ENCODE measurements at regions not wholly inside any gene's neighbourhood (a gene's known extent, or its start where the extent isn't known, plus 50 kb on each side); places are given as distances from the start of the nearest gene placed in this dataset.

DNA sequence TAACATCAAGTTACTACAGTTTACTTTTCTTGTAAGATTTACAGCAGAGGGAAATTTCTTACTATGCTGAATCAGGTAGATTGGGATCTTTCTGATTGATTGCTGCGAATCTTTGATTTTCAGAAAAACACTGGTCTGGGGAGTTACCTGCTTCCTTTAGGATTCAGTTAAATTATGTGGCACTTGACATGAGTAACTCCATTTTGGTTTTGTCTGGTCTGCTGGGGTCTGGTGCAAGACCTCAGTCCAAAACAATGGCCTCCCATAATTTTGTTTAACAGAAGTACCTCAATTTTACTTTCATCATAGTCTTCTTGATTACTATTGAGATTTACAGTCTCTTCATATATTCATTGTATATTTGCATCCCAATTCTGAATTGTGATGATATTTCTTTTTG is 775.5 kb downstream of the TRIB2 start:
- ATAC-seq, result no peak
- Histone ChIP-seq H3K27me3 (ENCODE audit: control insufficient read depth, insufficient read depth, low read length) (no peaks in the 10 kb centered on the region), H3K4me1 (ENCODE audit: control insufficient read depth, insufficient read depth, low read length) (no peaks in the 10 kb centered on the region), H3K9me3 (ENCODE audit: control insufficient read depth, insufficient read depth, low read depth, low read length) (no peaks in the 10 kb centered on the region), H3K27ac (ENCODE audit: low read length) (no peak overlapping the region), H3K36me3 (ENCODE audit: control insufficient read depth, insufficient read depth, low read length) (no peaks in the 10 kb centered on the region), H3K4me3 (ENCODE audit: low read depth in 2 of 2, low read length in 2 of 2) (no peak overlapping the region)
- intact Hi-C loops (cut with micrococcal nuclease; ENCODE audit: unreplicated experiment) (no loop called here), in situ Hi-C loops (cut with HindIII; ENCODE audit: low pct_unique_long_range_greater_than_20kb, low sequenced_read_pairs) (no loop called here)
- ChIA-PET POLR2A (no interaction called here), CTCF (no interaction called here)
- BruUV-seq (replicated peaks), result no TSS peak
- no peak for TF ChIP-seq POLR2AphosphoS5 (IDR thresholded peaks at IDR 0.05; ENCODE audit: low read depth, low read length)
- no peak for DNase-seq (ENCODE audit: low read depth, low spot score)

DNA sequence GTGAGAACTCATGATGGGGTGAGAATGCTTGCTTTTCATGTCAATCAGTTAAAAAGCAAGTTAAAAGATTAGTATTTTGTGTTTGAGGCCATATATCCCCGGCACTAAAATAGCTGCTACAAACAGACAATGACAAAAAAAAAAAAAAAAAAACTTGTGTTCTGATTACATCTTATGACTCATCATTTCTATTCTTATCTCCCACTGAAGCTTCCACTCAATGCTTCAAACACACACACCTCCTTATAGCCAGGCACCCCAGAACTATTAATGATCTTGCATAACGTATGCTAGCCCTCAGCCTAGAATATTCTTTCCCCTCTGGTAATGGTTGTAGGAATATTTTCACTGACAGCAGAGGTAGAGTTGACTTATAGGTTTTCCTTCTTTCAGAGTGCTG is 778.3 kb downstream of the TRIB2 start:
- DNase-seq (ENCODE audit: low read depth, low spot score) (no peak), ATAC-seq (no peak)
- Histone ChIP-seq H3K9me3 (ENCODE audit: control insufficient read depth, insufficient read depth, low read depth, low read length) (no peaks in the 10 kb centered on the region), H3K27me3 (ENCODE audit: control insufficient read depth, insufficient read depth, low read length) (no peaks in the 10 kb centered on the region), H3K36me3 (ENCODE audit: control insufficient read depth, insufficient read depth, low read length) (no peaks in the 10 kb centered on the region), H3K27ac (ENCODE audit: low read length) (no peak overlapping the region), H3K4me1 (ENCODE audit: control insufficient read depth, insufficient read depth, low read length) (no peaks in the 10 kb centered on the region), H3K4me3 (ENCODE audit: low read depth in 2 of 2, low read length in 2 of 2) (no peak overlapping the region)
- ChIA-PET POLR2A (no interaction called here), CTCF (no interaction called here)
- in situ Hi-C loops (cut with HindIII; ENCODE audit: low pct_unique_long_range_greater_than_20kb, low sequenced_read_pairs), result no loop called here
- intact Hi-C loops (cut with micrococcal nuclease; ENCODE audit: unreplicated experiment), result no loop called here
- TF ChIP-seq POLR2AphosphoS5 (IDR thresholded peaks at IDR 0.05; ENCODE audit: low read depth, low read length) (no peak), SIN3A (IDR thresholded peaks at IDR 0.05; ENCODE audit: borderline replicate concordance, insufficient read depth, low read depth, low read length) (no peak), TCF7L2 (IDR thresholded peaks at IDR 0.05; ENCODE audit: low read depth, low read length) (no peak)
- TF ChIP-seq, protein P1, sequence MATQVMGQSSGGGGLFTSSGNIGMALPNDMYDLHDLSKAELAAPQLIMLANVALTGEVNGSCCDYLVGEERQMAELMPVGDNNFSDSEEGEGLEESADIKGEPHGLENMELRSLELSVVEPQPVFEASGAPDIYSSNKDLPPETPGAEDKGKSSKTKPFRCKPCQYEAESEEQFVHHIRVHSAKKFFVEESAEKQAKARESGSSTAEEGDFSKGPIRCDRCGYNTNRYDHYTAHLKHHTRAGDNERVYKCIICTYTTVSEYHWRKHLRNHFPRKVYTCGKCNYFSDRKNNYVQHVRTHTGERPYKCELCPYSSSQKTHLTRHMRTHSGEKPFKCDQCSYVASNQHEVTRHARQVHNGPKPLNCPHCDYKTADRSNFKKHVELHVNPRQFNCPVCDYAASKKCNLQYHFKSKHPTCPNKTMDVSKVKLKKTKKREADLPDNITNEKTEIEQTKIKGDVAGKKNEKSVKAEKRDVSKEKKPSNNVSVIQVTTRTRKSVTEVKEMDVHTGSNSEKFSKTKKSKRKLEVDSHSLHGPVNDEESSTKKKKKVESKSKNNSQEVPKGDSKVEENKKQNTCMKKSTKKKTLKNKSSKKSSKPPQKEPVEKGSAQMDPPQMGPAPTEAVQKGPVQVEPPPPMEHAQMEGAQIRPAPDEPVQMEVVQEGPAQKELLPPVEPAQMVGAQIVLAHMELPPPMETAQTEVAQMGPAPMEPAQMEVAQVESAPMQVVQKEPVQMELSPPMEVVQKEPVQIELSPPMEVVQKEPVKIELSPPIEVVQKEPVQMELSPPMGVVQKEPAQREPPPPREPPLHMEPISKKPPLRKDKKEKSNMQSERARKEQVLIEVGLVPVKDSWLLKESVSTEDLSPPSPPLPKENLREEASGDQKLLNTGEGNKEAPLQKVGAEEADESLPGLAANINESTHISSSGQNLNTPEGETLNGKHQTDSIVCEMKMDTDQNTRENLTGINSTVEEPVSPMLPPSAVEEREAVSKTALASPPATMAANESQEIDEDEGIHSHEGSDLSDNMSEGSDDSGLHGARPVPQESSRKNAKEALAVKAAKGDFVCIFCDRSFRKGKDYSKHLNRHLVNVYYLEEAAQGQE (IDR thresholded peaks at IDR 0.05; ENCODE audit: insufficient read depth in 1 of 2, low read depth in 2 of 2, low read length in 1 of 2), result no peak
- TF ChIP-seq, protein P2, sequence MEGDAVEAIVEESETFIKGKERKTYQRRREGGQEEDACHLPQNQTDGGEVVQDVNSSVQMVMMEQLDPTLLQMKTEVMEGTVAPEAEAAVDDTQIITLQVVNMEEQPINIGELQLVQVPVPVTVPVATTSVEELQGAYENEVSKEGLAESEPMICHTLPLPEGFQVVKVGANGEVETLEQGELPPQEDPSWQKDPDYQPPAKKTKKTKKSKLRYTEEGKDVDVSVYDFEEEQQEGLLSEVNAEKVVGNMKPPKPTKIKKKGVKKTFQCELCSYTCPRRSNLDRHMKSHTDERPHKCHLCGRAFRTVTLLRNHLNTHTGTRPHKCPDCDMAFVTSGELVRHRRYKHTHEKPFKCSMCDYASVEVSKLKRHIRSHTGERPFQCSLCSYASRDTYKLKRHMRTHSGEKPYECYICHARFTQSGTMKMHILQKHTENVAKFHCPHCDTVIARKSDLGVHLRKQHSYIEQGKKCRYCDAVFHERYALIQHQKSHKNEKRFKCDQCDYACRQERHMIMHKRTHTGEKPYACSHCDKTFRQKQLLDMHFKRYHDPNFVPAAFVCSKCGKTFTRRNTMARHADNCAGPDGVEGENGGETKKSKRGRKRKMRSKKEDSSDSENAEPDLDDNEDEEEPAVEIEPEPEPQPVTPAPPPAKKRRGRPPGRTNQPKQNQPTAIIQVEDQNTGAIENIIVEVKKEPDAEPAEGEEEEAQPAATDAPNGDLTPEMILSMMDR (IDR thresholded peaks at IDR 0.05), result no peak
- no TSS peak for BruUV-seq (replicated peaks)

DNA sequence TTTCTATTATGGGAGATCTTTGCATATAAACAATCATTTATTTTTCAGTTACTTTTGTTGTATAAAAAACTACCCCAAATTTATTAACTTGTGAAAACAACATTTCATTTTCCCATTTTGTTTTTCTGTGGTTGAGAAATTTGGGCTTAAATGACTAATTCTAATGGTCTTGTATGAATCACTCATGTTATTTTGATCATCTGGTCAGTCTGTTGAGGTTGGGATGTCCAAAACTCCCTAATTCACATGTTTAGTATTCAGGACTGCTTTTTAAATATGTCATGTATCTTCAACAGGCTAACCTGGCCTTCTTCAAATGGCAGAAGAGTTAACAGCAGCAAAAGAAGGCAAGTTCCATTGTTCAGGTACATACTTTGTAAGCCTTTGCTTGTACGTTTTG is 788.1 kb downstream of the TRIB2 start:
- in situ Hi-C loops (cut with HindIII; ENCODE audit: low pct_unique_long_range_greater_than_20kb, low sequenced_read_pairs) (no loop called here), intact Hi-C loops (cut with micrococcal nuclease; ENCODE audit: unreplicated experiment) (no loop called here)
- ATAC-seq (no peak), DNase-seq (ENCODE audit: low read depth, low spot score) (no peak)
- H3K36me3 ChIP-seq (ENCODE audit: control insufficient read depth, insufficient read depth, low read length), result no peaks in the 10 kb centered on the region
- ChIA-PET POLR2A (no interaction called here), CTCF (no interaction called here)
- H3K4me3 ChIP-seq (ENCODE audit: low read depth in 2 of 2, low read length in 2 of 2), result no peak overlapping the region
- no peaks in the 10 kb centered on the region for H3K4me1 ChIP-seq (ENCODE audit: control insufficient read depth, insufficient read depth, low read length)
- no peaks in the 10 kb centered on the region for H3K27me3 ChIP-seq (ENCODE audit: control insufficient read depth, insufficient read depth, low read length)
- no TSS peak for BruUV-seq (replicated peaks)
- no peak overlapping the region for H3K27ac ChIP-seq (ENCODE audit: low read length)
- TF ChIP-seq, protein P1 (IDR thresholded peaks at IDR 0.05; ENCODE audit: insufficient read depth in 1 of 2, low read depth in 2 of 2, low read length in 1 of 2), result no peak
- TF ChIP-seq TCF7L2 (IDR thresholded peaks at IDR 0.05; ENCODE audit: low read depth, low read length) (no peak), POLR2AphosphoS5 (IDR thresholded peaks at IDR 0.05; ENCODE audit: low read depth, low read length) (no peak), SIN3A (IDR thresholded peaks at IDR 0.05; ENCODE audit: borderline replicate concordance, insufficient read depth, low read depth, low read length) (no peak)
- peaks cover 3% of the 10 kb centered on the region; the same call in 1 of the 2 replicates for H3K9me3 ChIP-seq (ENCODE audit: control insufficient read depth, insufficient read depth, low read depth, low read length)

Measured in Panc1 (cell line).